Heart left ventricle (tissue), 13 donors: ENCODE measurements at regions not wholly inside any gene's neighbourhood (a gene's known extent, or its start where the extent isn't known, plus 50 kb on each side); places are given as distances from the start of the nearest gene placed in this dataset.

ENCODE experiments used
- CTCF ChIP-seq, 12 donors: fragments of 200-600 bp; sonication (generic) in 4 of 12; IDR thresholded peaks; one replicate each; pipeline versions ENCODE4 v1.5.0 to v1.8.0; 2018 to 2022; ENCODE audit warnings: antibody characterized with exemption in 12 of 12, mild to moderate bottlenecking in 5 of 12
- POLR2A ChIP-seq, 2 donors: fragments of 450-650 bp; IDR thresholded peaks; one replicate each; pipeline ENCODE4 v1.6.1; 2017; ENCODE audit warnings: antibody characterized with exemption in 2 of 2, mild to moderate bottlenecking in 2 of 2, moderate library complexity in 2 of 2
- donor health status: ischemic (EF 13 %, LVEDD 7.1; RV severe dilation, severe dysfunction).
- donor health status: DM: no; HTN: yes; CAD: no.
- donor health status: DM: no; HTN: no; CAD: no.
- donor health status: ischemic (EF 25% LVEDD 6.9; RV normal size, moderate dysfunction).
- donor health status: ischemic (EF 25% LVEDD 5.7; RV mildly dilated, moderate dysfunction).
- donor health status: ischemic (EF 35%, LVEDD 5.7; RV mildly dilated, moderate dysfunction).
- donor health status: nonischemic (EF 11% LVEDD 7.7; RV severe dilation, severe dysfunction).
- donor health status: DM: yes; HTN: yes; CAD: no.
- donor health status: PGD.
- donor health status: ischemic (EF 29% LVEDD 5.4; RV normal size, mild dysfunction).
- donor health status: nonischemic (EF 23%, LVEDD 6.1; RV moderate dilation, normal function).

- TF ChIP-seq POLR2A (IDR thresholded peaks at IDR 0.05) (no peak), CTCF (IDR thresholded peaks at IDR 0.05) (no peak)
Measured at GRCh38 chr9:1748407-1748806, 266.7 kb upstream of the SMARCA2 start.
